Stimulated activated naive CD4-positive, alpha-beta T cell treated with Interleukin-2 at 50 U/mL for 16 hours (primary cell): ENCODE measurements at regions not wholly inside any gene's neighbourhood (a gene's known extent, or its start where the extent isn't known, plus 50 kb on each side); places are given as distances from the start of the nearest gene placed in this dataset.
"Not testable (repeated sequence)": the region's sequence is repeated elsewhere in the genome, so short reads cannot be mapped to it uniquely, and the experiment has no call there.

Experiments used
- DNase-seq: peaks from one replicate; lab custom pipeline; 2025; lab: John Stamatoyannopoulos, UW

DNA sequence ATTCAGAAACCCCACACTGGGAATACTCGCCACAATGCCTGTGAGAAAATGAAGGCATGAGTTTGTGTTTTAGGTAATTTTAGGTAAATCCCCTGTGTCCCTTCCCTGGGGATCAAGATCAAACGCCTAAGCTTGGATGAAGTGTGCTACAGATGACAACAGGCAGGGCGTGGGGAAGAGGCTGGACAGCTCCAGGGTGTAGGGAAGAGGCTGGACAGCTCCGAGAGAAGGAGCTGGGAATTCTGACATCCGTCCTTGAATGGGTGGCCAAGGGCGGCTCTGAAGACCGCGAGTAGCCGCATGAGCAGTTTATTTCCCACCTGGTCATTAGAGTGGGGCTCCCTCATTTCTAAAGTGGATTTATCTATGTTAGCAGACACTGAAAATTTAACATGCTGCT is 109.7 kb downstream of the RAMP3 start:
- DNase-seq = no peak

DNA sequence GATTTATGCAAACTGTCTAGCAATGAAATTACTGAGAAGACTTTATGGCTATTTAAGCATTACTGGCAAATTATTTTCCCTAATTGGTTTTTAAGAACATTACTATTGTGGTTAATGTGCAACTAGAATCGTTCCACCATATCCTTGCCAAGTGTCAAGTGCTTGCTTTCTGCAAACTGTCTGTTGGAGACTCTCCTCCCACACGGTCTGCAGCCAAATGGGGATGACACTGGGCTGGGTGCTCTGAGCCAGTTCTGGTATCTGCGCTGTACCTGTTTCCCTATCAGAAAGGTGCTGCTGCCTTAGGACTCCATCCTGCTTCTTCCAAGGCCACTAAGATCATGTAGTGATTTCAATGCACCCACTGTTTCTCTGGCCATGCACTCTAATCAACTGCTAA is 110.4 kb downstream of the RAMP3 start:
- no peak for DNase-seq

DNA sequence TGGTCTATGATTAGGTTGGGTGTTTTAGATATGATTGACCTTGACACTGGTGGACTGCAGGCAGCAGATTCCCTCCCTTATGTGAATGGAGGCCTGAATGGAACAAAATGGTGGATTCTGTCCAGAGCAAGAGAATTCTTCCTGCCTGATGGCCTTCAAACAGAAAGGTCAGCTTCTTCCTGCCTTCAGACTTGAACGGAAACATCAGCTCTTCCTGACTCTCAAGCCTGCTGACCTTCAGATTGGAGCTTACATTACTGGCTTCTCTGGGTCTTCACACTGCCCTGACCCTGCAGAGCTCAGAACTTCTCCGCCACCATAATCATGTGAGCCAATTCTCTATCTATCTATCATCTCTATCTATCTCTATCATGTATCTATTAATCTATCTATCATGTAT is 111.6 kb downstream of the RAMP3 start:
- DNase-seq = no peak

DNA sequence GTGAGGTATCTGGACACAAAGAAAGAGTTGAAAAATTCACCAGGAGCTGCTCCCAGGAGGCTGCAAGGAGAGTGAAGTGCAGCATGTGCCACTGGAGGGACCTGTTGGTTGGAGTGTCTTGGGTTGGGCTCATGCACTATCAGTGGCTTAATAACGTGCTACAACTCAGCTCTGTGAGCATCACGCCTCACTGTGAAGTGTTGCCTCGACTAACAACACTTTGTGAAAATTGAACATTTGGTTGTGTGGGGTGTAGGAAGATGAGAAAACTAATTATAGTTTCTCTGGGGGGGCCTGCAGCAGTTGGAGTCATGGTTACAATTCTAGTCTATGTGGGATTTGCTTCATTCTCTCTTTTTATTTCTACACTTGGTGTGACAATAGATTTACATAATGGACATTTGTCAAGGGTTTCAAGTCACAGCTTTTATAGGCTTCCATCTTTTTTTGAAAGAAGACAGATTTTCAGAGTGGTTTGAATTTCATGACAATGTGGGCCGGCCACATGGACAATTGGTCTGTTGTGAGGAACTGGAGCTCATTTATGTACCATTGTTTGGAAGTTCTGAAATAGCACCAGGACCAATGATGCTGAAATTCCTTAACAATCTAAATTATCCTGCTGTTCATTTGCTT is 121.3 kb downstream of the RAMP3 start:
- no peak for DNase-seq

DNA sequence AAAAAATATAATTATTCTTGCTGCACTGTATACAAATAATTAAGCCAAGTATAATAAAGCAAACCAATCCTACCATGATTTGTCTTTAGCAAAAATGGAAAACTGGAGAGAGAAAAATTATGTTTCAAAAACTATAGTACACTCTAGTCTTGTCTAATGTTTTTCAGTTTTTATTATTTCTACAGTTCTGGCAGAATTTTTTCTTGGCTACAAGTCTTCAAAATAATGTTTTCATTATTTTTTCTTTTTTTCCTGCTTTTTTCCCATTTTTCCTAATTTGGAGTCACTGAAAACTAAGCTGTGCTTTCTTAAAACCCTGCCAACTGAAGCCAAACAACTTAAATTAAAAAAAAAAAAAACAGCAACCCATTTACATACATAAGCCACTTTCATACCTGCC is 132.0 kb downstream of the RAMP3 start:
- DNase-seq = not testable (repeated sequence)

DNA sequence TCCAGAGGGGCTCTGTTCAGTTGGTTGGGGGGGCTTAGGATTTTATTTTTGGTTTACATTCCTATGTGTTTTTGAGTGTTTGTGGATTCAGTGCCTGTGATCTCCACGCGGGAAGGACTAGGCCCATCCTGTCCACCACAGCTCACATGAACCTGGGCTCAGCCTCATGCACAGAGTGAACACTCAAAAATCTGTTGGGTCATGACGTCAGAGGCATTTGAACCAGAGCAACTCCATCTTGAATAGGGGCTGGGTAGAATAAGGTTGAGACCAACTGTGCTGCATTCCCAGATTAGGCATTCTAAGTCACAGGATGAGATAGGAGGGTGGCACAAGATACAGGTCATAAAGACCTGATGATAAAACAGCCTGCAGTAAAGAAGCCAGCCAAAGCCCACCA is 133.3 kb downstream of the RAMP3 start:
- no peak for DNase-seq

DNA sequence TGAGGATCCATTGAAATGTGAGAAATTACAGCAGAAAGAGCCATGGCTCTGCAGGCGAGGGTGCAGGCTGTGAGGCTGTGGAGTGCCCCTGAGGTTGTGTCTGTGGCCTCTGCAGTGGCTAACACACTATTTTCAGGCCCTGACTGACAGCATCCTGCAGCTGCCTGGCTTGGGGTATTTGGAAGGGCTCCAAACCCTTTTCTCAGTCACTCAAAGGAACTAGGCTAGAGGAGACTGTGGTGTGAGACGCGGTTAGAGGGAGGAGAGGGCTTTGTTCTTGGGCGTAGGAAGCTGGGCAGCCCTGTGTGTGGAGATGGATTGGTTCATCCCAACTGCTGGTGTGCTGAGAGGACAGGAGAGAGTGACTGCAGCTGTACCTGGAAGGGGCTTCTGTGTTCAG is 134.9 kb downstream of the RAMP3 start:
- no peak for DNase-seq

DNA sequence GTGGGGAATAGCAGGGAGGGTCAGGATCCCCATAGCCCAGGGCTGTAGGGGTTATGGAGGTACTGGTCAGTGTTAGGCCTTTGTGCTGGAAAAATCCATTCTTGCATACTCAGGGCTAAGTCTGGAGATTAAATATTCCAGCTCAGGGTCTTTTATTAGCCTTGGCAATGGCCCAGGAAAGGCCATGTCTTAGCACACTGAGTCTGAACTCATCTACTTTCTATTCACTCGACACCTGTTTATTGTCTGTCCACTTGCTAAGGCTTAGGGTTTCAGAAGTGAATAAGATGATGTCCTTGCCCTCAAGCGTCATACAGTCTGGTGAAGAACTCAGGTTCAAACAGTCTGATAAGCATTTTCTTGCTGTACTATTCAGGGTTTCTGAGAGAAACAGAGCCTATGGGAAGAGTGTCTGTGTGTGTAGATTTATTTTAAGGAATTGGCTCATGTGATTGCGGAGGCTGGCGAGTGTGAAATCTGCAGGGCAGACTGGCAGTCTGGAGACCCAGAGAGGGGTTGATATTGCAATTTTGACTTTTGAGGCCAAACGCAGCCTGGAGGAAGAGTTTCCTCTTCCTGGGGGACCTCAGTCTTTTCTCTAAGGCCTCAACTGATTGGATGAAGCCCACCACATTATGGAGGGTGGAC is 135.8 kb downstream of the RAMP3 start:
- DNase-seq = no peak

DNA sequence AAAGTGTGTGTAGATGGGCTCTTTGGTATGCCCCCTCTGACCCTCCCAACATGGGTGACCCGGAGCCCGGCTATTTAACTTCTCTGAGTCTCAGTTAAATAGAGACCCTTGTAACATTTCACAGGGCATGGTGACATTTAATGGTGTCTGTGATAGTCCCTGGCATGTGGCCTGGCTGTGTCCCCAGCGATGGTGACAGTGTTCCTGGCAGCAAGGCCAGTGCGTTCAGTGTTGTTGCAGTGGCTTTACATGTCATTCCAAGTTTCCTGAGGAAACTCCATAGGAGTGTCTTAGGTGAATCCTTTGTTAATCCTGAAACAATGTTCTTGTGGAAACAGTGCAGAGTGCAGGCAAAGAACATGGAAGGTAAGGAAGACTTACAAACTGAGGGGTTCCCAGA is 137.0 kb downstream of the RAMP3 start:
- DNase-seq = no peak

DNA sequence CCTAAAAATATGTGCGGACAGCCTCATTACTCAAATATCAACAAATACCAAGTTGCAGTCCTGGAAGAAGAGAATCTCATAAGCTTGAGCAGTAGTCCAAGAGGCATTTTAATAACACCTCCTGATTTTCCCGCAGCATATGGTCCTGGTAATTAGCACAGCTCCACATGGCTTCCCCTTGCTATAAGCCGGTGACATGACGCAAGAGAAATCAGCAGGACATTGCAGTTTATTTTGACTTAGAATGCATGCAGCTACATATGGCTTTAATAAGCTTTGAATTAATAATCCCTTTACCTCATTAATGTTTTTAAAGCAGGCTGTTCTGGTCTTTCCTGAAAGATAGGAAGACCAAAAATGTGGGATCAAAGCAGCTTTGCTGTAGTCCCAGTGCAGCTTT is 137.6 kb downstream of the RAMP3 start:
- no peak for DNase-seq

DNA sequence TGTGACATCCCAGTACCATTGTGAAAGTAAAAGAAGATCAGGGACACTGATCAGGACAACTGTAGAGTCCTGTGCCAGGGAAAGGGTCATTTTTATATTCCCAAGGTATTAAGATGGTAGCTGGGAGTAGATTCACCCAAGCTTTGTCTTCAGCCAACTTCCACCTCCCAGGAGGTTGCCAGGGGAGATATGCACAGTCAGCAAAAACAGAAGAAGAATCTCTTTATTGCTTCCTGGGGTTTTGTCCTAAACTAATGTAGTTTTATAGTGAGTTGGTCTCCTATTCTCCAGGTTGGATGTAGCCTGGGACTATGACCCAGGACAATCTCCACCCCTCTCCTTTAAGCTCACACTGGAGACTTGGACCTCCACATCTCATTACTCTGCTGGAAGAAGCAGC is 139.2 kb downstream of the RAMP3 start:
- DNase-seq = no peak

DNA sequence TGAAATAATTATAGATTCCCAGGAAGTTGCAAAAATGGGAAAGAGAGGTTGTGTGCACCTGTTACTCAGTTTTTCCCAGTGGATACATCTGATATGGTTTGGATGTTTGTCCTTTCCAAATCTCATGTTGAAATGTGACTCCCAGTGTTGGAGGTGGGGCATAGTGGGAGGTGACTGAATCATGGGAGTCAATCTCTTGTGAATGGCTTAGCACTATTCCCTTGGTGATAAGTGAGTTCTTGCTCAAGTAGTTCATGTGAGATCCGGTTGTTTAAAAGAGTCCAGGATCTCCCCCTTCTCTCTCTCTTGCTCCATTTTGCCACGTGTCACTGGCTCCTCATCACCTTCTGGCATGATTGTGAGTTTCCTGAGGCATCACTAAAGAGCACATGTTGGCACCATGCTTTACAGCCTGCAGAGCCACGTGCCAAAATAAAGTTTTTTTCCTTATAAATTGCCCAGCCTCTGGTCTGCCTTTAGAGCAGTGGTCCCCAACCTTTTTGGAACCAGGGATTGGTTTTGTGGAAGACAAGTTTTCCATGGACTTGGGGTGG is 149.2 kb downstream of the RAMP3 start:
- DNase-seq = no peak

DNA sequence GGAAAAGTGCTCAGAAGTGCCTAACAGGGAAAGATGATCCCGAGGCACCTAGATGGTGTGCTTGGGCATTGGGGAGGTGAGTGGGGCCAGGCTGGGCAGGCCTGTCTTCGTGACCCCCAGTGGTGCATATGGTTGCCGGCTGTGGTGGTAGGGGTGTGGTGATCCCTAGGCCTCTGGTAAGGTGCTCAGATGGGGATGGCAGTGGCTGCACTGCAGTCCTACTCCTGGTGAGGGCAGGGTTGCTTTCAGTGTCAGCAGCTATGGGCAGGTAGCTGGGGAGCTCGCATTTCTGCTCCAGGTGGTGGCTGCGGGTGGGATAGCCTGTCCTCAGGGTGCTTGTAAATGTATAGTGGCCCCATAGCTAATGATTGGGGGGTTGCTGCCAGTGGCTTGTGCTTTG is 154.0 kb downstream of the RAMP3 start:
- DNase-seq = no peak

DNA sequence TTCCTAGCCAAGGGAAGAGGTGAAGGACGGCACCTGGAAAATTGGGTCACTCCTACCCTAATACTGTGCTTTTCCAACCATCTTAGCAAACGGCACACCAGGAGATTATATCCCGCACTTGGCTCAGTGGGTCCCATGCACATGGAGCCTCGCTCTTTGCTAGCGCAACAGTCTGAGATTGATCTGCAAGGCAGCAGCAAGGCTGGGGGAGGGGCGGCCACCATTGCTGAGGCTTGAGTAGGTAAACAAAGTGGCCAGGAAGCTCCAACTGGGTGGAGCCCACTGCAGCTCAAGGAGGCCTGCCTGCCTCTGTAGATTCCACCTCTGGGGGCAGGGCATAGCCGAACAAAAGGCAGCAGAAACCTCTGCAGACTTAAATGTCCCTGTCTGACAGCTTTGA is 157.9 kb downstream of the RAMP3 start:
- DNase-seq = not testable (repeated sequence)

DNA sequence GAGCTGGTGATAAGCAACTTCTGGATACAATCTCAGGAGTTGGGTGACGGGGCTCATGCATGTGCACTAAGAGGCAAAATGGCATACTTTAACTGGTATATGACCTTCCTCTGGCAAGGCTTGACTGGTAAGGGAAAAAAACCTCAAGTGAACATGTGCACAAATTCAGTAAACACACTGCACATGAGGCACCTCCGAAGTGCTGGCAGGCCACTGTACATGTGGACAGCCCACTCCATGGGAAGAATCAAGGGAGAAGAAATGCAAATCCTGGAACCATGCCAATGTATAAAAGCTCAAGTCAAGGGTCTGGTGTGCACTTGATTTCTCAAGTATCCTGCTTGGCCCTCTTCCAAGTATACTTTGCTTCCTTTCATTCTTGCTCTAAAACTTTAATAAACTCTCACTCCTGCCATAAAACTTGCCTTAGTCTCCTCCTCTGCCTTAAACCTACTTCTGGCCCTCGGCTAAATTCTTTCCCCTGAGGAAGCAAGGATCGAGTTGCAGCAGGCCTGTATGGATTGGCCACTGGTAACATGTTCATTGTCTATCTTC is 167.2 kb downstream of the RAMP3 start:
- DNase-seq = no peak

DNA sequence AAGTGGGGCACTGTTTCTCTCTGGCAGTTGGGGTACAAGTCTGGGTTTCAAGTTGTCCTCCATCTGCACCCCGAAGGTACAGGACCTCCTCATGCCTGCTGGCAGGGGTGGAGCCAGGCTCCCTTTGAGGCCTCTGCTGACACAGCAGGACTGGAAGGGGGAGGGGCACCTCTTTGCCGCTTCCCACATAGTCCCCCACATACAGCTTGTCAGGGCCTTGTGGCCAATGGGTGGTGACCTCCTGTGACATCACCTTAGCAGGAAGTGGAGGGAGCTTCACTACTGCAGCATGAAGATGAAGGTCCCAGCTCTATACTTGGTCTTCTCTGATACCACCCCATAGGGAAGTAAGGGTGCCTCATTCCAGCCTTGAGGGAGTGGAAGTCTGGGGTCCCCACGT is 167.8 kb downstream of the RAMP3 start:
- DNase-seq = no peak

DNA sequence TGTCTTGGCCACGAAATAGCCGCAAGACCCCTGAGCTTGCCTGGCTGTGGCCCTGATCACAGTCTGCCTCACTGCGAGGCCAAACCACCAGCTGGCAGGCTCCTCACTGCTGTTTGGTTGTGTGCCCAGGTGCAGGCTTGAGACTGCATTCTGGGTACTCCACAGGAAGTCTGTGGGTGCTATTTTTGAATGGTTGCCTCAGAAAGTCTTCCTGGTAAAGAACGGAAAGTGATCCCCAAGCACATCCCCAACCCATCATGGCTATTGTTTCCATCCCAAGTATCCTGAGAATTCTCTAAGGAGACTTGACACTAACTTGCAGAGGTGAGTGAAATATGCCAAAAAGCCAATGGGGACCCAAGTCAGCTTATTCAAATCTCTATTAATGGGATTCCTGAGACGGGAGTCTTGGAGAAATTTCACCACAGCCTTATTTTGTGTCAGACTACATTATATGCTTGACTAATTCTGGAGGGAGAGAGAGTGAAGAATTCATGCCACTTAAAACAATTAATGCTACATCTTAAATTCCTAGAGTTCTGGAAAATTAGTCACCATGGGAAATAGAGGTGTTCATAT is 170.9 kb downstream of the RAMP3 start:
- no peak for DNase-seq

DNA sequence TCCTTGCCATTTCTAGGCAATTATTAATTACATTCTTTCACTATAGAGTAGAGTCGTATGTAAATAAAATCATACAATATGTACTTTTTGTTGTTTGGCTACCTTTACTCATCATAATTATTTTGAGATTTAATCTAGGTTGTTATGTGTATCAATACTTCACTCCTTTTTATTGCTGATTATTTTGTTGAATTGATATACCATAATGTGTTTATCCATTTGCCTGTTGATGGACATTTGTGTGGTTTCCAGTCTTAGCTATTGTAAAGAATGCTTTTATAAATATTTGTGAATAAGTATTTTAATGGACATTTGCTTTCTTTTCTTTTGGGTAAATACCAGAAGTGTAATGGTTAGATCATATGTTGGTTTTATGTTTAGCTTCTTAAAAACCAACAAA is 174.0 kb downstream of the RAMP3 start:
- no peak for DNase-seq

DNA sequence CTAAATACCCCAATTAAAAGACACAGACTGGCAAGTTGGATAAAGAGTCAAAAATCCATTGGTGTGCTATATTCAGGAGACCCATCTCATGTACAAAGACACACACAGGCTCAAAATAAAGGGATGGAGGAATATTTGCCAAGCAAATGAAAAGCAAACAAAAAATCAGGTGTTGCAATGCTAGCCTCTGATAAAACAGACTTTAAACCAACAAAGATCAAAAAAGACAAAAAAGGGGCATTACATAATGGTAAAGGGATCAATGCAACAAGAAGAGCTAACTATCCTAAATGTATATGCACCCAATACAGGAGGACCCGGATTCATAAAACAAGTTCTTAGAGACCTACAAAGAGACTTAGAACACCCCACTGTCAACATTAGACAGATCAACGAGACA is 177.4 kb downstream of the RAMP3 start:
- not testable (repeated sequence) for DNase-seq

DNA sequence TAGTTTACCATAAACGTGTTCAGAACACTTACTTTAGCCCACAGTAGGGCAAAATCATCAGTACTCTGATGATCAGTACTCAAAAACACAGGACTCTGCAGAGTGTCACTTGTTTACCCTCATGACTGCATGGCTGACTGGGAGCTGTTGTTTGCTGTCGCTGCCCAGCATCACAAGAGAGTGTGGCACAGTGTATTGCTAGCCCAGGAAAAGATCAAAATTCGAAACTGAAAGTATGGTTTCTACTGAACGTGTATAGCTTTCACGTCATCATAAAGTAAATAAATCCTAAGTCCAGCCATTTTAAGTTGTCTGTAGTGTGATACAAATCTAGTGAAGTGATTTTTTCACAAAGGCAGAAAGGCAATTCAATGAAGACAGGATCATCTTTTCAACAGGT is 184.6 kb downstream of the RAMP3 start:
- DNase-seq = no peak

DNA sequence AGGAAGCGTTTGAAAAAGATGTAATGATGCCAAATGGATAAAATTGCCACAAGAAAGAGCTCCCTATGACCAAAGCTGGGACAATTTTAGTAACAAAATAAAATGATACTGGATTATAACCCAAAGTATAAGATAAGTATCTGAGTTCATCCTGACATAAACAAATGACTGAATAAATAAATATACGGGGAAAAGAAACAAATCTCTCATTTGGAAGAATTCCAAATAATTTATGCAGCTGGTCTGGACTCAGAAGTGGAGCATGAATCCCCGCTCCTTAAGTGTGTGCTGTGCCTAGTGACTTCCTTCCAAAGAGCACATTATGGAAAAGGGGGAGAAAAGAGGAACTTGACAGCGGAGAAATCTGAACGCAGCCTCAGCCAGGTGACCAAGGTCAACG is 186.2 kb downstream of the RAMP3 start:
- DNase-seq = no peak

DNA sequence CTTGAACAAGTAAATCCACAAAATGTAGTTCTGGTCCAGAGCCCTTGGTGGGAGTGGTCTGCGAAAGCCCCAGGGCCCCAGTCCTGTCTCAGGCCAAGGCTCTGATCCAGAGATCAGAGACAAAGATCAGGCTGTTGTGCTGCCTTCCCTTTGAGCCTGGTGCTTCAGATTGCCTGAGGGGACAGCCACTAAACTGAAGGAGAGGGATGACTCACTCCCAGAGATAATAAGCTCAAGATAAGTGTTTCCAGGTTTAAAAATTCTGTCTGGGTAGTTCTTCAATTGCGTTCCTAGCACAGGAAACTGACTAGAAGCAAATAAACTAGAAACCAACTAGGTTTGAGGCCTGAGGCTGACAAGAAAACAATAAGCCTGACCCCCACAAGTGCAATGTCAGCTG is 190.2 kb downstream of the RAMP3 start:
- DNase-seq = no peak

DNA sequence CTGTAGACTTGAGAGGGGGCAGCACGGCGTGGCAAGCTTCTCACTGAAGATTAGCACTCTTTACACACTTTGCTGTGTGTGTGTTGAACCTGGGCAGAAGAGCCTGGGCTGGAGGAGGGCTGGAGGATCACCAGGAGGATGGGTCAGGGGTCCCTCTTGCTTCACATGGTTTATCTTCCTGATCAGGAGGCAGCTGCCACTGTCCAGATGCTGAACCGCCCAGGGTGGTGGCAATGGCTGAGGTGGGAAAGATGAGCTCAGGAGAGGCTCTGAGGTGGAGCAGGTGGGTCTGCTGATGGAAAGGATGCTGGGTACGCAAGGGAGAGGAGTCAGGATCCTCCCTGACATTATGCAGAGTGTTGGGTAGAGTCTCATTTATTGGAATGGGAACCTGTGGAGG is 191.5 kb downstream of the RAMP3 start:
- no peak for DNase-seq
